ENCODE measurements at regions not wholly inside any gene's neighbourhood (a gene's known extent, or its start where the extent isn't known, plus 50 kb on each side); places are given as distances from the start of the nearest gene placed in this dataset.

- H3K4me1 Mint-ChIP-seq = peaks cover 8% of the 10 kb centered on the region
- TF ChIP-seq ZNF263 (CRISPR knock-in tag; IDR thresholded peaks at IDR 0.05; ENCODE audit: low read depth) (no peak), ZNF138 (CRISPR knock-in tag; conservative IDR thresholded peaks at IDR 0.05) (no peak), ZNF416 (CRISPR knock-in tag; IDR thresholded peaks at IDR 0.05) (no peak), KAT7 (CRISPR knock-in tag; IDR thresholded peaks at IDR 0.05; ENCODE audit: borderline replicate concordance) (no peak), CTCF (IDR thresholded peaks at IDR 0.05) (no peak), CREM (CRISPR knock-in tag; IDR thresholded peaks at IDR 0.05) (no peak), NR2C2 (CRISPR knock-in tag; IDR thresholded peaks at IDR 0.05) (no peak)
- TF ChIP-seq, protein P1, sequence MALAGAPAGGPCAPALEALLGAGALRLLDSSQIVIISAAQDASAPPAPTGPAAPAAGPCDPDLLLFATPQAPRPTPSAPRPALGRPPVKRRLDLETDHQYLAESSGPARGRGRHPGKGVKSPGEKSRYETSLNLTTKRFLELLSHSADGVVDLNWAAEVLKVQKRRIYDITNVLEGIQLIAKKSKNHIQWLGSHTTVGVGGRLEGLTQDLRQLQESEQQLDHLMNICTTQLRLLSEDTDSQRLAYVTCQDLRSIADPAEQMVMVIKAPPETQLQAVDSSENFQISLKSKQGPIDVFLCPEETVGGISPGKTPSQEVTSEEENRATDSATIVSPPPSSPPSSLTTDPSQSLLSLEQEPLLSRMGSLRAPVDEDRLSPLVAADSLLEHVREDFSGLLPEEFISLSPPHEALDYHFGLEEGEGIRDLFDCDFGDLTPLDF (CRISPR knock-in tag; IDR thresholded peaks at IDR 0.05) = no peak
- H3K27ac Mint-ChIP-seq = no peak overlapping the region
- H3K9me3 Mint-ChIP-seq = peaks cover 5% of the 10 kb centered on the region
- POLR2A ChIA-PET = no interaction called here
- CTCF ChIA-PET = interaction anchor here (1.1 kb wide), 1 partner anchor 9 kb away, joined by 4 read pairs; no protein-coding TSS in a partner anchor
- H3K36me3 Mint-ChIP-seq = no peaks in the 10 kb centered on the region
- no peak for ATAC-seq
- DNase-seq (ENCODE audit: low spot score) = no peak
- no peak overlapping the region for H3K4me3 Mint-ChIP-seq
- no peaks in the 10 kb centered on the region for H3K27me3 Mint-ChIP-seq (ENCODE audit: low read depth)
These were observed 392.3 kb downstream of the TMEM135 start for GRCh38 chr11:87429996-87430395.

DNA sequence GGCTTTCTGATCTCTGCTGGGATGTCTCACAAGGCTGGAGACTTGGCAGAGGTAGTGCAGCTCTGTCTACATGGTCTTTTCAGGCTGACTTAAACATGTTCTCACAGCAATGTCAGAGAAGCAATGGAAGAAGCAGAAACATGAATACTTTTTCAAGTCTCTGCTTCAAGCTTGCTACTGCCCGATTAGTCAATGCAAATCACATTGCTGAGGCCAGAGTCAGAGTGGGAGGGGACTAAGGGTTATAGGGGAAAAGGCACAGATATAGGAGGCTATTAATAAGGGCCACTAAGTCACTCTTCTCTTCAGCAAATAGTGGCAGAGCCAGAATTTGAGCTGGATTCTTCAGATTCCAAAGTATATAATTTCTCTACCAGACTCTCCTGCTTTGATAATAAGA, 390.5 kb downstream of the TMEM135 start:
- no peak for TF ChIP-seq PRRX2 (CRISPR knock-in tag; IDR thresholded peaks at IDR 0.05)
- TF ChIP-seq ESRRA (CRISPR knock-in tag; IDR thresholded peaks at IDR 0.05; ENCODE audit: borderline replicate concordance) = no peak
- TF ChIP-seq TEAD1 (CRISPR knock-in tag; IDR thresholded peaks at IDR 0.05) = no peak
- TF ChIP-seq, protein P2, sequence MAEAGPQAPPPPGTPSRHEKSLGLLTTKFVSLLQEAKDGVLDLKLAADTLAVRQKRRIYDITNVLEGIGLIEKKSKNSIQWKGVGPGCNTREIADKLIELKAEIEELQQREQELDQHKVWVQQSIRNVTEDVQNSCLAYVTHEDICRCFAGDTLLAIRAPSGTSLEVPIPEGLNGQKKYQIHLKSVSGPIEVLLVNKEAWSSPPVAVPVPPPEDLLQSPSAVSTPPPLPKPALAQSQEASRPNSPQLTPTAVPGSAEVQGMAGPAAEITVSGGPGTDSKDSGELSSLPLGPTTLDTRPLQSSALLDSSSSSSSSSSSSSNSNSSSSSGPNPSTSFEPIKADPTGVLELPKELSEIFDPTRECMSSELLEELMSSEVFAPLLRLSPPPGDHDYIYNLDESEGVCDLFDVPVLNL (CRISPR knock-in tag; IDR thresholded peaks at IDR 0.05; ENCODE audit: borderline replicate concordance, low read depth) = no peak
- no peak for TF ChIP-seq SMAD3 (CRISPR knock-in tag; IDR thresholded peaks at IDR 0.05; ENCODE audit: borderline replicate concordance)
- TF ChIP-seq, protein P3, sequence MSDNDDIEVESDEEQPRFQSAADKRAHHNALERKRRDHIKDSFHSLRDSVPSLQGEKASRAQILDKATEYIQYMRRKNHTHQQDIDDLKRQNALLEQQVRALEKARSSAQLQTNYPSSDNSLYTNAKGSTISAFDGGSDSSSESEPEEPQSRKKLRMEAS (CRISPR knock-in tag; IDR thresholded peaks at IDR 0.05) = no peak
- TF ChIP-seq, protein P4, sequence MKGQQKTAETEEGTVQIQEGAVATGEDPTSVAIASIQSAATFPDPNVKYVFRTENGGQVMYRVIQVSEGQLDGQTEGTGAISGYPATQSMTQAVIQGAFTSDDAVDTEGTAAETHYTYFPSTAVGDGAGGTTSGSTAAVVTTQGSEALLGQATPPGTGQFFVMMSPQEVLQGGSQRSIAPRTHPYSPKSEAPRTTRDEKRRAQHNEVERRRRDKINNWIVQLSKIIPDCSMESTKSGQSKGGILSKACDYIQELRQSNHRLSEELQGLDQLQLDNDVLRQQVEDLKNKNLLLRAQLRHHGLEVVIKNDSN (CRISPR knock-in tag; IDR thresholded peaks at IDR 0.05) = no peak
- no peak for TF ChIP-seq NR1H2 (CRISPR knock-in tag; IDR thresholded peaks at IDR 0.05)
- no peak for TF ChIP-seq TEAD4 (CRISPR knock-in tag; IDR thresholded peaks at IDR 0.05)
- no peak for TF ChIP-seq EMX1 (CRISPR knock-in tag; IDR thresholded peaks at IDR 0.05)
- no peak for TF ChIP-seq CBFB (CRISPR knock-in tag; IDR thresholded peaks at IDR 0.05; ENCODE audit: low read depth)
- DNase-seq (ENCODE audit: low spot score) (no peak), ATAC-seq (no peak)
- H3K4me3 Mint-ChIP-seq = no peak overlapping the region
- CTCF ChIA-PET = no interaction called here
- peaks cover 5% of the 10 kb centered on the region for H3K9me3 Mint-ChIP-seq
- no peaks in the 10 kb centered on the region for H3K27me3 Mint-ChIP-seq (ENCODE audit: low read depth)
- no peaks in the 10 kb centered on the region for H3K36me3 Mint-ChIP-seq
- H3K4me1 Mint-ChIP-seq = peaks cover 8% of the 10 kb centered on the region
- no peak overlapping the region for H3K27ac Mint-ChIP-seq
- POLR2A ChIA-PET = no interaction called here

DNA sequence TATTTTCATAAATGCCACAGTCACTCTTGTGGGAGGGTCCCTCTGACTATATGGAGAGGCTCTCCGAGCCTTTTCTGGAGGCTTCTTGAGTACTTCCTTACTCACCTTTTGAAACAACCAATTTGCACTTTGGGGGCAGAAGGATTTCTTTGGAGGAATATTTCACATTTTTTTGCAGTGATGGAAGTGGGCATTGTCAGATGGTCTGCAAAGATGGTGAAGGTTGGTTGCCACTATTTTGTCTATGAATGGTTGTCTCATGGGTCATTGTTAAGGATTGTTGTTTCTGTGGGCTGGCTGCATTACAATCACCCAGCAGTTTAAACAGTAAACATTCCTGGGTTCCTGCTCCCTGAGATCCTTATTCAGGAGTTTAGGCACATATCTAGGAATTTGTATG, 388.2 kb downstream of the TMEM135 start:
- ATAC-seq (peak; percentile 13; the same call in 1 of the 2 replicates), DNase-seq (ENCODE audit: low spot score) (no peak)
- POLR2A ChIA-PET = no interaction called here
- CTCF ChIA-PET = no interaction called here
- no peak overlapping the region for H3K27ac Mint-ChIP-seq
- H3K36me3 Mint-ChIP-seq = no peaks in the 10 kb centered on the region
- H3K4me1 Mint-ChIP-seq = peaks cover 11% of the 10 kb centered on the region
- peaks cover 5% of the 10 kb centered on the region for H3K9me3 Mint-ChIP-seq
- no peaks in the 10 kb centered on the region for H3K27me3 Mint-ChIP-seq (ENCODE audit: low read depth)
- no peak overlapping the region for H3K4me3 Mint-ChIP-seq
- TF ChIP-seq GTF2I (CRISPR knock-in tag; conservative IDR thresholded peaks at IDR 0.05) (no peak), SMAD4 (CRISPR knock-in tag; IDR thresholded peaks at IDR 0.05) (no peak), ETV6 (CRISPR knock-in tag; IDR thresholded peaks at IDR 0.05) (no peak), TP53 (CRISPR knock-in tag; IDR thresholded peaks at IDR 0.05) (no peak), MYBL2 (CRISPR knock-in tag; IDR thresholded peaks at IDR 0.05) (no peak), TEAD4 (CRISPR knock-in tag; IDR thresholded peaks at IDR 0.05) (no peak), ZBTB21 (CRISPR knock-in tag; IDR thresholded peaks at IDR 0.05; ENCODE audit: borderline replicate concordance) (no peak), NR2C2 (CRISPR knock-in tag; IDR thresholded peaks at IDR 0.05) (no peak)
- TF ChIP-seq, protein P5, sequence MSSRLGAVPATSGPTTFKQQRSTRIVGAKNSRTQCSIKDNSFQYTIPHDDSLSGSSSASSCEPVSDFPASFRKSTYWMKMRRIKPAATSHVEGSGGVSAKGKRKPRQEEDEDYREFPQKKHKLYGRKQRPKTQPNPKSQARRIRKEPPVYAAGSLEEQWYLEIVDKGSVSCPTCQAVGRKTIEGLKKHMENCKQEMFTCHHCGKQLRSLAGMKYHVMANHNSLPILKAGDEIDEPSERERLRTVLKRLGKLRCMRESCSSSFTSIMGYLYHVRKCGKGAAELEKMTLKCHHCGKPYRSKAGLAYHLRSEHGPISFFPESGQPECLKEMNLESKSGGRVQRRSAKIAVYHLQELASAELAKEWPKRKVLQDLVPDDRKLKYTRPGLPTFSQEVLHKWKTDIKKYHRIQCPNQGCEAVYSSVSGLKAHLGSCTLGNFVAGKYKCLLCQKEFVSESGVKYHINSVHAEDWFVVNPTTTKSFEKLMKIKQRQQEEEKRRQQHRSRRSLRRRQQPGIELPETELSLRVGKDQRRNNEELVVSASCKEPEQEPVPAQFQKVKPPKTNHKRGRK (CRISPR knock-in tag; IDR thresholded peaks at IDR 0.05; ENCODE audit: borderline replicate concordance) = no peak
- TF ChIP-seq, protein P1 (CRISPR knock-in tag; IDR thresholded peaks at IDR 0.05) = no peak
